ENCODE measurements at regions not wholly inside any gene's neighbourhood (a gene's known extent, or its start where the extent isn't known, plus 50 kb on each side); places are given as distances from the start of the nearest gene placed in this dataset.

- H4K20me1 ChIP-seq (ENCODE audit: insufficient read depth, low read length), result no peaks in the 10 kb centered on the region
- no peak overlapping the region for H3K4me3 ChIP-seq (ENCODE audit: low read depth, low read length, poor library complexity, severe bottlenecking)
- TF ChIP-seq EZH2 (IDR thresholded peaks at IDR 0.05; ENCODE audit: borderline replicate concordance, low read length), result no peak
- TF ChIP-seq, protein P1, sequence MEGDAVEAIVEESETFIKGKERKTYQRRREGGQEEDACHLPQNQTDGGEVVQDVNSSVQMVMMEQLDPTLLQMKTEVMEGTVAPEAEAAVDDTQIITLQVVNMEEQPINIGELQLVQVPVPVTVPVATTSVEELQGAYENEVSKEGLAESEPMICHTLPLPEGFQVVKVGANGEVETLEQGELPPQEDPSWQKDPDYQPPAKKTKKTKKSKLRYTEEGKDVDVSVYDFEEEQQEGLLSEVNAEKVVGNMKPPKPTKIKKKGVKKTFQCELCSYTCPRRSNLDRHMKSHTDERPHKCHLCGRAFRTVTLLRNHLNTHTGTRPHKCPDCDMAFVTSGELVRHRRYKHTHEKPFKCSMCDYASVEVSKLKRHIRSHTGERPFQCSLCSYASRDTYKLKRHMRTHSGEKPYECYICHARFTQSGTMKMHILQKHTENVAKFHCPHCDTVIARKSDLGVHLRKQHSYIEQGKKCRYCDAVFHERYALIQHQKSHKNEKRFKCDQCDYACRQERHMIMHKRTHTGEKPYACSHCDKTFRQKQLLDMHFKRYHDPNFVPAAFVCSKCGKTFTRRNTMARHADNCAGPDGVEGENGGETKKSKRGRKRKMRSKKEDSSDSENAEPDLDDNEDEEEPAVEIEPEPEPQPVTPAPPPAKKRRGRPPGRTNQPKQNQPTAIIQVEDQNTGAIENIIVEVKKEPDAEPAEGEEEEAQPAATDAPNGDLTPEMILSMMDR (IDR thresholded peaks at IDR 0.05; ENCODE audit: low read length), result no peak
- no peak overlapping the region for H3K9ac ChIP-seq (ENCODE audit: low read length)
- H3K9me2 ChIP-seq (ENCODE audit: low read depth, low read length), result no peaks in the 10 kb centered on the region
- no peak overlapping the region for H3K27ac ChIP-seq (ENCODE audit: low read depth, low read length, poor library complexity, severe bottlenecking)
- no peak overlapping the region for H2AFZ ChIP-seq (ENCODE audit: low read length)
- H3K79me2 ChIP-seq (ENCODE audit: insufficient read depth, low read length), result no peaks in the 10 kb centered on the region
- H3K4me1 ChIP-seq (ENCODE audit: insufficient read depth, low read length, severe bottlenecking), result peaks cover 15% of the 10 kb centered on the region
- H3F3A ChIP-seq (ENCODE audit: insufficient read depth, low read length), result no peaks in the 10 kb centered on the region
- H3K36me3 ChIP-seq (ENCODE audit: insufficient read depth, low read length), result no peaks in the 10 kb centered on the region
- H3K9me3 ChIP-seq (ENCODE audit: low read length), result no peaks in the 10 kb centered on the region
- H3K27me3 ChIP-seq (ENCODE audit: insufficient read depth, low read length), result no peaks in the 10 kb centered on the region
- no peak overlapping the region for H3K4me2 ChIP-seq (ENCODE audit: low read length)
Observed at GRCh38 chr6:96715608-96716007, 121.7 kb downstream of the GPR63 start.

- H3K27ac ChIP-seq (ENCODE audit: low read depth, low read length, poor library complexity, severe bottlenecking), result peak overlapping the region; percentile 36
- no peak overlapping the region for H3K4me3 ChIP-seq (ENCODE audit: low read depth, low read length, poor library complexity, severe bottlenecking)
- H3K4me1 ChIP-seq (ENCODE audit: insufficient read depth, low read length, severe bottlenecking), result peaks cover 29% of the 10 kb centered on the region
- 0 out of 2 replicates have a peak overlapping the region, but pooled peaks have one; percentile 30 for H2AFZ ChIP-seq (ENCODE audit: low read length)
- no peaks in the 10 kb centered on the region for H4K20me1 ChIP-seq (ENCODE audit: insufficient read depth, low read length)
- H3K9me2 ChIP-seq (ENCODE audit: low read depth, low read length), result no peaks in the 10 kb centered on the region
- TF ChIP-seq EZH2 (IDR thresholded peaks at IDR 0.05; ENCODE audit: borderline replicate concordance, low read length), result no peak
- TF ChIP-seq, protein P1 (IDR thresholded peaks at IDR 0.05; ENCODE audit: low read length), result no peak
- H3K27me3 ChIP-seq (ENCODE audit: insufficient read depth, low read length), result no peaks in the 10 kb centered on the region
- no peak overlapping the region for H3K4me2 ChIP-seq (ENCODE audit: low read length)
- no peaks in the 10 kb centered on the region for H3K79me2 ChIP-seq (ENCODE audit: insufficient read depth, low read length)
- H3F3A ChIP-seq (ENCODE audit: insufficient read depth, low read length), result no peaks in the 10 kb centered on the region
- H3K9ac ChIP-seq (ENCODE audit: low read length), result no peak overlapping the region
- no peaks in the 10 kb centered on the region for H3K36me3 ChIP-seq (ENCODE audit: insufficient read depth, low read length)
- no peaks in the 10 kb centered on the region for H3K9me3 ChIP-seq (ENCODE audit: low read length)
Observed at GRCh38 chr6:96704713-96705112, 132.6 kb downstream of the GPR63 start.

DNA sequence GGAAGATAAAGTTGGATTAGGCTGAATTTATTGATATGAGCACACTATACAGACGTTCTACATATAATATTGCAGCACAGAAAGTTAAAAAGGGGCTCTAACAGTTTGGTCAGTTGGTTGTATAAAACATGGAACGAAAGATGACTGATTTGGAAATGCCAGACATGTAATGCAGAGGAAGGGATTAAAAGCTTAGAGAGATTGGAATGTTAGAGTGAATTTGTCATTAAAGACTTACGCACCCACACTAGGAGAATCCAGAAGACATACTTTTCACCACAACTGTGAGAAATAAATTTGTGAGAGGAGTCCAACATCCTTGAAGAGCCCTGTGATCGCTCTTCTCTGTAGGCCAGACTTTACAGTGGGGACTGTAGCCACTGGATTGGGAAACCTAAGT, 134.7 kb downstream of the GPR63 start:
- Histone ChIP-seq H3K4me1 (ENCODE audit: insufficient read depth, low read length, severe bottlenecking) (peaks cover 25% of the 10 kb centered on the region), H3K27ac (ENCODE audit: low read depth, low read length, poor library complexity, severe bottlenecking) (no peak overlapping the region), H3F3A (ENCODE audit: insufficient read depth, low read length) (no peaks in the 10 kb centered on the region), H4K20me1 (ENCODE audit: insufficient read depth, low read length) (no peaks in the 10 kb centered on the region), H3K4me3 (ENCODE audit: low read depth, low read length, poor library complexity, severe bottlenecking) (no peak overlapping the region), H3K9ac (ENCODE audit: low read length) (no peak overlapping the region), H3K27me3 (ENCODE audit: insufficient read depth, low read length) (no peaks in the 10 kb centered on the region), H3K4me2 (ENCODE audit: low read length) (no peak overlapping the region), H2AFZ (ENCODE audit: low read length) (no peak overlapping the region), H3K9me2 (ENCODE audit: low read depth, low read length) (no peaks in the 10 kb centered on the region), H3K79me2 (ENCODE audit: insufficient read depth, low read length) (no peaks in the 10 kb centered on the region), H3K9me3 (ENCODE audit: low read length) (no peaks in the 10 kb centered on the region), H3K36me3 (ENCODE audit: insufficient read depth, low read length) (no peaks in the 10 kb centered on the region)
- no peak for TF ChIP-seq EZH2 (IDR thresholded peaks at IDR 0.05; ENCODE audit: borderline replicate concordance, low read length)
- TF ChIP-seq, protein P1 (IDR thresholded peaks at IDR 0.05; ENCODE audit: low read length), result no peak

Data from OCI-LY1 (cell line).